ENCODE measurements at regions not wholly inside any gene's neighbourhood (a gene's known extent, or its start where the extent isn't known, plus 50 kb on each side); places are given as distances from the start of the nearest gene placed in this dataset.

GRCh38 chr12:76713986-76714385, 49.9 kb upstream of the ZDHHC17 start:
- in situ Hi-C loops (cut with MboI; ENCODE audit: low sequenced_read_pairs, unreplicated experiment), result no loop called here
- TF ChIP-seq CTCF (IDR thresholded peaks at IDR 0.05; ENCODE audit: borderline replicate concordance, control extremely low read depth, extremely low read depth, insufficient read depth, missing control alignments), result no peak
- DNase-seq (ENCODE audit: low spot score), result no peak
